Panc1 (cell line): ENCODE measurements at regions not wholly inside any gene's neighbourhood (a gene's known extent, or its start where the extent isn't known, plus 50 kb on each side); places are given as distances from the start of the nearest gene placed in this dataset.

Experiments used
- CTCF ChIP-seq: fragments of 450-650 bp; IDR thresholded peaks from 2 replicates; pipeline ENCODE4 v1.5.1; 2017; ENCODE audit warnings: mild to moderate bottlenecking
- POLR2AphosphoS5 ChIP-seq: IDR thresholded peaks from 2 replicates; pipeline ENCODE4 v1.6.1; 2012; ENCODE audit warnings: mild to moderate bottlenecking, low read depth, low read length, moderate library complexity
- REST ChIP-seq, 2 experiments: IDR thresholded peaks; 2 replicates each; pipeline ENCODE4 v1.6.1; 2011 to 2012; ENCODE audit warnings: low read depth in 2 of 2, control low read depth in 1 of 2, low read length in 1 of 2, mild to moderate bottlenecking in 1 of 2, moderate library complexity in 1 of 2; ENCODE audit not compliant: insufficient read depth in 1 of 2

GRCh38 chr2:126817172-126817571 lies 81.5 kb upstream of the TEX51 start:
- no peak for TF ChIP-seq CTCF
- TF ChIP-seq POLR2AphosphoS5 = no peak
- no peak for TF ChIP-seq REST (IDR thresholded peaks at IDR 0.05; ENCODE audit: insufficient read depth in 1 of 2, low read depth in 2 of 2, low read length in 1 of 2)
